ENCODE measurements at regions not wholly inside any gene's neighbourhood (a gene's known extent, or its start where the extent isn't known, plus 50 kb on each side); places are given as distances from the start of the nearest gene placed in this dataset.

DNA sequence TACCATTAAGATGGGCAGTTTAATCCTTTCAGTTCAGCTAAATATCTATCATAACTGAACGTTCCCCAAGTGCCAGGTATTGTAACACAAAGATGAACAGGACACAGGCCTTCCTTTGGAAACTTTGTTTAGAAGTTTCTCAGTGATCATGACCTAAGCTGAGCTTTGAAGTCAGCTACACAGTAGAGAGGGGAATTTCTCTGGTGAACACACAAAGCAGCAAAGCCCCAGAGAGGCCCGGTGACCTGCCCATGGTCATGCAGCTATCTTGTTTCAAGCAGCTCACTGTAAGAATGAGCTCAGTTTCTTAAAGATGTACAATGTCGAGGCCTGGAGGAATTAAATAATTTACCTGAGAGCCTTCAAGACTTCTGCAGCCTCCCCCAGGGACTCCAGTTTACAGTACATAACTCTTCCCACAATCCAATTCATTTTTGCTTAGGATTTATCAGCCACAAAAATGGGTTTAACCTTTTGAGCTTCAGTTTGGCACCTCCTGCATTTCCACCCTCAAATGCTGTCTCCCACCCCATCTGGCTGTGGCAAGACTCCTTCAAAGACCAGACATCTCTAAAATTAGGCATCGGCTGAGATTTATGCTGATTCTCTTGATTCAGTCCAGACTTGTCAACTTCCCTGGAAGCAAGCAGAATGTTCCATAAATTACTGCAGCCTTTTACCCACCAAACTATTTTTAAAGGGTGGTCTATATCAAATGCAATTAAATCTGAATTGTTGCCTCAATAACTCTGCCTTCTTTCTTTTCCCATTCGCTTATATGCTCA, 325.6 kb downstream of the TXNL1 start:
- no peaks in the 10 kb centered on the region for H3K36me3 ChIP-seq (ENCODE audit: low read length)
- H3F3A ChIP-seq (ENCODE audit: insufficient read depth): no peaks in the 10 kb centered on the region
- no peaks in the 10 kb centered on the region for H3K9me2 ChIP-seq (replicated peaks; ENCODE audit: insufficient read depth, low read length)
- no peaks in the 10 kb centered on the region for H3K27me3 ChIP-seq (ENCODE audit: low read length)
- no peak overlapping the region for H3K9ac ChIP-seq (ENCODE audit: low read length)
- no peak overlapping the region for H3K4me2 ChIP-seq (ENCODE audit: low read depth, low read length, poor library complexity, severe bottlenecking)
- H3K79me2 ChIP-seq (ENCODE audit: insufficient read depth, low read length): no peaks in the 10 kb centered on the region
- TF ChIP-seq EZH2phosphoT487 (conservative IDR thresholded peaks at IDR 0.05; ENCODE audit: low read length) (no peak), CTCF (IDR thresholded peaks at IDR 0.05; ENCODE audit: insufficient read depth, low read length, poor library complexity, severe bottlenecking) (no peak)
- no peaks in the 10 kb centered on the region for H3K9me3 ChIP-seq (ENCODE audit: insufficient read depth, low read length)
- no peaks in the 10 kb centered on the region for H4K20me1 ChIP-seq (ENCODE audit: low read depth, low read length)
- no peak overlapping the region for H2AFZ ChIP-seq (ENCODE audit: low read depth, low read length, severe bottlenecking)
- no peak overlapping the region for H3K4me3 ChIP-seq (ENCODE audit: insufficient read depth, low read length, poor library complexity, severe bottlenecking)
- H3K27ac ChIP-seq (ENCODE audit: low read depth, low read length): no peak overlapping the region

DNA sequence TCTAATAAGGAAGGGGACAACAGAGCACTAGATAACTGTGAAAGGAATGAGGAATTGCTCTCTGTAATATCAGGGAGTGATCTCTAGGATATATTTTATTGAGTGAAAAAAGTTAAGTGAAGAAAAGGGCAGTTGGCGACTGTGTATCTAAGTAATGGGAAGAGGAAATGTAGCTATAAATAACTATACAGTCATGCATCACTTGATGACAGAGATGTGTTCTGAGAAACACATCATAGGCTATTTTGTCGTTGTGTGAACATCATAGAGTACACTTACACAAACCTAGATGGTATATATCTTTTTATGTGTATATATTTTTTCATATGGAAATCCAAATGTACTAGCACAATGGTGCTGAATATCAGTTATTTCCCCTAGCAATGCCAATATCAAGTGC, 329.3 kb downstream of the TXNL1 start:
- H3K4me2 ChIP-seq (ENCODE audit: low read depth, low read length, poor library complexity, severe bottlenecking): no peak overlapping the region
- H3K36me3 ChIP-seq (ENCODE audit: low read length): no peaks in the 10 kb centered on the region

DNA sequence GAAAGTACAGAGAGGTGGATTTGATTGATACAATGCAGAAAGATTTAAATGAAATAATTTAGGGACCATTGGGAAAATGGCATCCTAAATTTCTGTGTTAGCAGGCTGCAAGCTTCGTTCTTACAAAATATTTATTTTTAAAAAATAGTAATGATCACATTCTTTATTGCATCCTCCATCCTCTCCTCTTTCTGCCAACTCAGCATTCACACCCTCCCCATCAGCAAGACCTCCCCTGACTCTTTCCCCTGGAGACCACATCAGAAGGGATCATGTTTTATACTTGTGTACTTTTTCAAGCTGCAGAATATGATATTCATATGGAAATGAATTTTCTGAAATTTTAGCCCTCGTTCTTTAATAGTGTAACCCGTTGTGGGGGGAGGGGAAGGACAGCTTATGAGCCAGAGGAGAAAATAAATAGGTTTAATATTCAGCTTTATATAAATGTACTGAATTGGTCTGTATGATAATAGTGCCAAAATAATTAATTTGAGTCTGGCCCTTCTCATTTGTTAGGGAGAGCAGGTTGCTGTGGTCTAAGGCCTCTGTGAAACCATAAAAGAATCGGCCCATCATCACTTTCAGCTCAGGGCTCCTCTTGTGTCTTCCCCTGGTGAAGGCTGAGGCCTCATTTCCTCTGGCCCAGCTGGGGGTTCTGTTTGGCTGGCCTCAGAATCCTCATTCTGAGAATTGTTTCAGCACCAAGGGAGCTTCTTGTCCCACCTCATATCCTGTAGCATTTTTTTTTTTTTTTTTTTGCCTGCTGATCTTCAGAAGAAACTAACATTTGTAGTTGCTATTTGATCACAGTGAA, 330.8 kb downstream of the TXNL1 start:
- H3K27me3 ChIP-seq (ENCODE audit: low read length): no peaks in the 10 kb centered on the region
- H2AFZ ChIP-seq (ENCODE audit: low read depth, low read length, severe bottlenecking): no peak overlapping the region
- no peaks in the 10 kb centered on the region for H3F3A ChIP-seq (ENCODE audit: insufficient read depth)
- H3K27ac ChIP-seq (ENCODE audit: low read depth, low read length): no peak overlapping the region
- no peak overlapping the region for H3K4me2 ChIP-seq (ENCODE audit: low read depth, low read length, poor library complexity, severe bottlenecking)
- no peaks in the 10 kb centered on the region for H3K79me2 ChIP-seq (ENCODE audit: insufficient read depth, low read length)
- H3K9ac ChIP-seq (ENCODE audit: low read length): no peak overlapping the region
- H3K9me2 ChIP-seq (replicated peaks; ENCODE audit: insufficient read depth, low read length): no peaks in the 10 kb centered on the region
- TF ChIP-seq CTCF (IDR thresholded peaks at IDR 0.05; ENCODE audit: insufficient read depth, low read length, poor library complexity, severe bottlenecking): no peak
- no peak for TF ChIP-seq EZH2phosphoT487 (conservative IDR thresholded peaks at IDR 0.05; ENCODE audit: low read length)
- no peaks in the 10 kb centered on the region for H3K9me3 ChIP-seq (ENCODE audit: insufficient read depth, low read length)
- H3K4me3 ChIP-seq (ENCODE audit: insufficient read depth, low read length, poor library complexity, severe bottlenecking): no peak overlapping the region
- H3K36me3 ChIP-seq (ENCODE audit: low read length): no peaks in the 10 kb centered on the region
- H4K20me1 ChIP-seq (ENCODE audit: low read depth, low read length): no peaks in the 10 kb centered on the region

More for the DNA sequence above, 329.3 kb downstream of the TXNL1 start:
- TF ChIP-seq CTCF (IDR thresholded peaks at IDR 0.05; ENCODE audit: insufficient read depth, low read length, poor library complexity, severe bottlenecking) (no peak), EZH2phosphoT487 (conservative IDR thresholded peaks at IDR 0.05; ENCODE audit: low read length) (no peak)
- H2AFZ ChIP-seq (ENCODE audit: low read depth, low read length, severe bottlenecking): no peak overlapping the region
- H4K20me1 ChIP-seq (ENCODE audit: low read depth, low read length): no peaks in the 10 kb centered on the region
- H3K9me3 ChIP-seq (ENCODE audit: insufficient read depth, low read length): no peaks in the 10 kb centered on the region
- H3K79me2 ChIP-seq (ENCODE audit: insufficient read depth, low read length): no peaks in the 10 kb centered on the region
- H3K9me2 ChIP-seq (replicated peaks; ENCODE audit: insufficient read depth, low read length): no peaks in the 10 kb centered on the region
- no peak overlapping the region for H3K27ac ChIP-seq (ENCODE audit: low read depth, low read length)
- no peaks in the 10 kb centered on the region for H3F3A ChIP-seq (ENCODE audit: insufficient read depth)
- H3K4me3 ChIP-seq (ENCODE audit: insufficient read depth, low read length, poor library complexity, severe bottlenecking): no peak overlapping the region
- no peak overlapping the region for H3K9ac ChIP-seq (ENCODE audit: low read length)
- H3K27me3 ChIP-seq (ENCODE audit: low read length): no peaks in the 10 kb centered on the region

Measured in SU-DHL-6 (cell line).